HepG2 (cell line): ENCODE measurements at regions not wholly inside any gene's neighbourhood (a gene's known extent, or its start where the extent isn't known, plus 50 kb on each side); places are given as distances from the start of the nearest gene placed in this dataset.

Experiments
- ATAC-seq: fragments of 200-7000 bp; cut with Tn5 transposase; 3 replicates; pipeline ENCODE4 v1.9.1; 2020; ENCODE audit warnings: mild to moderate bottlenecking, moderate library complexity
- BruUV-seq: library from RNA; stranded (reverse); fragments of 400-500 nt; replicated peaks from 2 replicates; lab custom pipeline; 2021; lab: Mats Ljungman, UMichigan
- CTCF ChIA-PET: fragments of 300-600 bp; formaldehyde crosslinking; extraction: SDS; loops from one replicate; lab custom pipeline; 2021; ENCODE audit warnings: low total read pairs, inconsistent platforms, low intra/inter-chr PET ratio; lab: Yijun Ruan, JAX
- POLR2A ChIA-PET: fragments of 350-600 bp; sonication (Branson Sonifier 250); formaldehyde crosslinking; loops from one replicate; lab custom pipeline; 2020; ENCODE audit warnings: antibody characterized with exemption, inconsistent platforms; lab: Yijun Ruan, JAX
- DNase-seq: peaks from one replicate; pipeline ENCODE4 v3.0.0-alpha.2; 2015; ENCODE audit warnings: low spot score
- FAIRE-seq: peaks from 3 replicates; lab custom pipeline; 2011; peaks lifted over from hg19 to GRCh38; lab: Jason Lieb, UNC
- H2AFZ ChIP-seq: one replicate; pipeline ENCODE4 v1.6.1; 2011; ENCODE audit warnings: low read length, inconsistent platforms
- H3K27ac ChIP-seq: fragments of 300-600 bp; 3 replicates; pipeline ENCODE4 v1.8.0; 2011; ENCODE audit warnings: mixed run types, mild to moderate bottlenecking, mixed read lengths, low read length, inconsistent platforms; ENCODE audit not compliant: insufficient read depth; ENCODE audit errors: extremely low read length
- H3K27me3 ChIP-seq, 2 experiments: fragments of 200-600 bp in 1 of 2; 2 replicates in 1 of 2; 3 replicates in 1 of 2; pipeline versions ENCODE4 v1.6.0 to v1.8.0; 2011; ENCODE audit warnings: low read length in 2 of 2, mild to moderate bottlenecking in 2 of 2, moderate library complexity in 2 of 2, inconsistent platforms in 1 of 2; ENCODE audit not compliant: insufficient read depth in 2 of 2, control insufficient read depth in 1 of 2
- H3K36me3 ChIP-seq, 2 experiments: fragments of 200-600 bp in 1 of 2; replicated peaks in 1 of 2; 2 replicates in 1 of 2; 3 replicates in 1 of 2; pipeline versions ENCODE4 v1.5.1 to v1.8.0; 2011; ENCODE audit warnings: low read length in 2 of 2, inconsistent platforms in 1 of 2; ENCODE audit not compliant: insufficient read depth in 2 of 2, control insufficient read depth in 1 of 2
- H3K4me1 ChIP-seq: 2 replicates; pipeline ENCODE4 v1.5.1; 2012; ENCODE audit warnings: low read length, inconsistent platforms; ENCODE audit not compliant: insufficient read depth
- H3K4me2 ChIP-seq: 2 replicates; pipeline ENCODE4 v1.6.0; 2011; ENCODE audit warnings: low read depth, low read length, inconsistent platforms
- H3K4me3 ChIP-seq, 3 experiments: fragments of 200-600 bp in 1 of 3; sonication (generic), shearing (Covaris generic) in 1 of 3; replicated peaks in 1 of 3; 2 replicates each; pipeline ENCODE4 v1.5.1; 2011 to 2016; ENCODE audit warnings: low read length in 3 of 3, inconsistent platforms in 2 of 3, low read depth in 2 of 3, mild to moderate bottlenecking in 2 of 3, control low read depth in 1 of 3, mixed read lengths in 1 of 3; ENCODE audit not compliant: insufficient read depth in 1 of 3
- H3K79me2 ChIP-seq: one replicate; pipeline ENCODE4 v1.6.1; 2011; ENCODE audit warnings: low read length, inconsistent platforms; ENCODE audit not compliant: insufficient read depth
- H3K9ac ChIP-seq: 2 replicates; pipeline ENCODE4 v1.6.0; 2011; ENCODE audit warnings: mild to moderate bottlenecking, low read depth, low read length, inconsistent platforms; ENCODE audit not compliant: insufficient read depth
- H3K9me3 ChIP-seq: 2 replicates; pipeline ENCODE4 v1.5.1; 2012; ENCODE audit warnings: mild to moderate bottlenecking, low read length
- H4K20me1 ChIP-seq: 2 replicates; pipeline ENCODE4 v1.6.0; 2011; ENCODE audit warnings: inconsistent platforms, mild to moderate bottlenecking, low read length, moderate library complexity; ENCODE audit not compliant: insufficient read depth
- FOSL2 ChIP-seq: sonication (generic); formaldehyde crosslinking; IDR thresholded peaks from 2 replicates; pipeline ENCODE4 v1.4.0; 2020; ENCODE audit warnings: missing genetic modification reagents
- WGBS: methylation state at CpG from one replicate; pipeline ENCODE4 v1.1.6; 2017; ENCODE audit warnings: low lambda C conversion rate; 5-methylcytosine and 5-hydroxymethylcytosine counted together
- in situ Hi-C: cut with HindIII; loops from 2 replicates; pipeline ENCODE4 v1.10.0; 2017; ENCODE audit warnings: low pct_unique_long_range_greater_than_20kb; ENCODE audit not compliant: extremely low pct_ligation_motif_present
- intact Hi-C: fragments of 100-400 bp; cut with micrococcal nuclease; formaldehyde crosslinking; loops from one replicate; pipeline ENCODE4 v1.10.0; 2022; ENCODE audit not compliant: unreplicated experiment
- TF ChIP-seq, protein P1 (sequence below): sonication (generic); formaldehyde crosslinking; IDR thresholded peaks from 2 replicates; pipeline ENCODE4 v1.5.1; 2020; ENCODE audit warnings: mild to moderate bottlenecking, missing genetic modification reagents

DNA sequence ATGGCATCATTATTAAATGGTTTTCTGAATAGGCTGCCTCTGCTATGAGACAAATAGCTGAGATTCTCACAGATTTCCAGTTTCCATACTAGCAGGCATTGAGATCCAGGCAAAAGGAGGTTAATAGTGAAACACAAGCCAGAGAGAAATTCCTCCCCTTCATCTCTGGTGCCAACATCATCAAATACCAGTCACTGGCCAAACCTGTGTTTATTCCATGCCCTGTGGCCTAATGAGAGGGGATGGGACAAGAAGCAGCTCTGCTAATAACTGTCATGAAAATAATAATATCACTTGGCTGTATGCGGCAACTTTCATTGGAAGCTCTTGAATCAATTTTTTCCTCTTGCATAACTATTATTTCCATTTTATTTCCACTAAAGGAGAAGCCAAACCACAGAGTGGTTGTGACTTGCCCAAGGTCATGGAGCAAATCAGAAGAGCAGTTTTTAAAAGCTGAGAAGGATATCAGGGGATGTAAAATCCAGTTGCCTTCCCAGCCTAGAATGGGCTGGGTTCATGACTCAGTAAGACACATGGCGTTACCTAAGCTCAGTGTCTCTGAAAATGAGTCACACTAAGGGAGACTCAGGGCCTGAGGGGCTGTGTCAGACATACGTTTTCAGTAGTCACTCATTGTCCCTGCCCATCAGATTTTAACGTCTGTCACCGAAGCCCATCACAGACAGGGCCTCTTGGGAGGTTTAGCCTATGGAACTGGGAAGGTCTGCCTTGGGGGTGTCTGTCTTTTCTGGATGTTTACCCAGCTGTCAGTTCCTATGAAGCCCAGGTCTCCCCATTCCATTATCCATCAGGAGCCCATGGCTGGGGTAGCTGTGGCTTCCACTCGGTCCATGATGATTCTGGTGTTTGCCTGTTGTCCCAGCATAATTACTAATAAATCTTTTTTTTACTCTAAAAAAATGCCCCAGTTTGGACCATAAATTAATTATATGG is 208.8 kb upstream of the EEA1 start:
- Histone ChIP-seq H3K9ac (no peak overlapping the region), H3K9me3 (no peaks in the 10 kb centered on the region), H2AFZ (no peak overlapping the region), H4K20me1 (no peaks in the 10 kb centered on the region), H3K79me2 (no peaks in the 10 kb centered on the region), H3K36me3 (no peaks in the 10 kb centered on the region), H3K4me2 (no peak overlapping the region), H3K4me1 (peaks cover 90% of the 10 kb centered on the region), H3K27ac (no peak overlapping the region), H3K27me3 (no peaks in the 10 kb centered on the region), H3K4me3 (no peak overlapping the region)
- 95% methylated on average over 6 of the region's 6 CpGs for WGBS
- DNase-seq (no peak), FAIRE-seq (no peak), ATAC-seq (no peak)
- ChIA-PET POLR2A (interaction anchor here (1.2 to 1.4 kb wide), 3 partner anchors 11 to 16 kb away, joined by 3 to 6 read pairs (median 4); no protein-coding TSS in a partner anchor), CTCF (no interaction called here)
- in situ Hi-C loops (loop anchor here (25.0 kb wide), 1 partner anchor 249 kb away; the partner anchor contains the start of gene NUDT4), intact Hi-C loops (no loop called here)
- TF ChIP-seq FOSL2 (CRISPR knock-in tag), result peak; percentile 69
- TF ChIP-seq, protein P1, sequence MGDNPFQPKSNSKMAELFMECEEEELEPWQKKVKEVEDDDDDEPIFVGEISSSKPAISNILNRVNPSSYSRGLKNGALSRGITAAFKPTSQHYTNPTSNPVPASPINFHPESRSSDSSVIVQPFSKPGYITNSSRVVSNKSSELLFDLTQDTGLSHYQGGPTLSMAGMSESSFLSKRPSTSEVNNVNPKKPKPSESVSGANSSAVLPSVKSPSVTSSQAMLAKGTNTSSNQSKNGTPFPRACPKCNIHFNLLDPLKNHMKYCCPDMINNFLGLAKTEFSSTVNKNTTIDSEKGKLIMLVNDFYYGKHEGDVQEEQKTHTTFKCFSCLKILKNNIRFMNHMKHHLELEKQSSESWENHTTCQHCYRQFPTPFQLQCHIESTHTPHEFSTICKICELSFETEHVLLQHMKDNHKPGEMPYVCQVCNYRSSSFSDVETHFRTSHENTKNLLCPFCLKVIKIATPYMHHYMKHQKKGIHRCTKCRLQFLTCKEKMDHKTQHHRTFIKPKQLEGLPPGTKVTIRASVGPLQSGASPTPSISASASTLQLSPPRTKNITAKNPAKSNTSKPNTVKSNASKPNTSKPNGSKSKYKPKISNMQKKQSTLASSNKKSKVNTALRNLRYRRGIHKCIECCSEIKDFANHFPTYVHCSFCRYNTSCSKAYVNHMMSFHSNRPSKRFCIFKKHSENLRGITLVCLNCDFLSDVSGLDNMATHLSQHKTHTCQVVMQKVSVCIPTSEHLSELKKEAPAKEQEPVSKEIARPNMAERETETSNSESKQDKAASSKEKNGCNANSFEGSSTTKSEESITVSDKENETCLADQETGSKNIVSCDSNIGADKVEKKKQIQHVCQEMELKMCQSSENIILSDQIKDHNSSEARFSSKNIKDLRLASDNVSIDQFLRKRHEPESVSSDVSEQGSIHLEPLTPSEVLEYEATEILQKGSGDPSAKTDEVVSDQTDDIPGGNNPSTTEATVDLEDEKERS (CRISPR knock-in tag), result no peak
- no TSS peak for BruUV-seq
